Sigmoid colon (tissue), 6 donors: ENCODE measurements at regions not wholly inside any gene's neighbourhood (a gene's known extent, or its start where the extent isn't known, plus 50 kb on each side); places are given as distances from the start of the nearest gene placed in this dataset.

ENCODE experiments used
- DNase-seq: peaks from one replicate; pipeline ENCODE4 v3.0.0-alpha.2; 2019
- H3K27ac ChIP-seq, 4 donors: fragments of 200-600 bp; sonication (generic); one replicate each; pipeline ENCODE4 v1.5.1; 2016 to 2019; ENCODE audit warnings: mild to moderate bottlenecking in 1 of 4
- H3K27me3 ChIP-seq, 3 donors: fragments of 200-600 bp; sonication (generic); one replicate each; pipeline ENCODE4 v1.5.1; 2019; ENCODE audit warnings: mild to moderate bottlenecking in 1 of 3
- H3K36me3 ChIP-seq, 4 donors: fragments of 200-600 bp; sonication (generic); one replicate each; pipeline ENCODE4 v1.5.1; 2016 to 2019
- H3K4me1 ChIP-seq, 4 donors: fragments of 200-600 bp; sonication (generic); one replicate each; pipeline ENCODE4 v1.5.1; 2017 to 2019
- H3K4me3 ChIP-seq, 4 donors: fragments of 200-600 bp; sonication (generic); one replicate each; pipeline ENCODE4 v1.5.1; 2017 to 2019; ENCODE audit warnings: mild to moderate bottlenecking in 2 of 4, moderate library complexity in 1 of 4
- H3K9me3 ChIP-seq, 4 donors: fragments of 200-600 bp in 3 of 4; sonication (generic) in 3 of 4; one replicate each; pipeline versions ENCODE4 v1.5.1 to v1.6.1; 2013 to 2019
- CTCF ChIP-seq, 4 experiments: fragments of 450-650 bp in 3 of 4; fragments of 200-600 bp in 1 of 4; IDR thresholded peaks; one replicate each; pipeline ENCODE4 v1.5.1; 2016 to 2019; ENCODE audit warnings: antibody characterized with exemption in 4 of 4, mild to moderate bottlenecking in 3 of 4, moderate library complexity in 2 of 4
- EP300 ChIP-seq, 4 donors: sonication (generic); formaldehyde crosslinking; IDR thresholded peaks; one replicate each; pipeline ENCODE4 v1.6.1; 2017; ENCODE audit warnings: antibody characterized with exemption in 4 of 4
- POLR2A ChIP-seq, 2 donors: fragments of 450-650 bp; IDR thresholded peaks; one replicate each; pipeline ENCODE4 v1.6.1; 2016; ENCODE audit warnings: antibody characterized with exemption in 2 of 2, mild to moderate bottlenecking in 2 of 2, moderate library complexity in 2 of 2
- POLR2AphosphoS5 ChIP-seq, 4 donors: sonication (generic); formaldehyde crosslinking; IDR thresholded peaks; one replicate each; pipeline ENCODE4 v1.6.1; 2017; ENCODE audit warnings: antibody characterized with exemption in 4 of 4
- WGBS, 2 donors: extraction: QIAGEN DNeasy Blood & Tissue Kit; methylation state at CpG; one replicate each; pipeline ENCODE4 v1.1.7; 2013; 5-methylcytosine and 5-hydroxymethylcytosine counted together
- intact Hi-C: fragments of 100-400 bp; cut with DNase I; formaldehyde crosslinking; loops from one replicate; pipeline ENCODE4 v1.15.1; 2023
- donor health status: healthy with polysubstance abuse.
- donor health status: healthy.

DNA sequence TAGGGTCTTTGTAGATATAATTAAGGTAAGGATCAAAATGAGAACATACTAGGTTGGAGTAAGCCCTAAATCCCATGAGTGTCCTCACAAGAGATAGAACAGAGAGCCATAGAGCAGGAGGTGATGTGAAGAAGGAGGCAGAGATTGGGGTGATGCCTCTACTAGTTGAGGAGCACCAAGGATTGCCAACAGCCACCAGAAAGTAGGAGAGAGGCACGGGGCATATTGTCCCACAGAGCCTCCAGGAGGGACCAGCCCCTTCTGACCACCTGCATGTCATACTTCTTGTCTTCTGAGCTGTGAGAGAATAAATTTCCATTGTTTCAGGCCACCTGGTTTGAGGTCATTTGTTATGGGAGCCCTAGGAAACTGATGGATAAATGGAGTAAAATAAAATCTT, 363.3 kb downstream of the RPS6KC1 start:
- Histone ChIP-seq H3K4me3 (no peak overlapping the region), H3K9me3 (no peaks in the 10 kb centered on the region), H3K27ac (no peak overlapping the region), H3K4me1 (no peaks in the 10 kb centered on the region), H3K27me3 (no peaks in the 10 kb centered on the region), H3K36me3 (no peaks in the 10 kb centered on the region)
- WGBS, 2 donors: 80 to 84% methylated on average over 1 of the region's 1 CpG
- intact Hi-C loops: no loop called here
- no peak for TF ChIP-seq POLR2AphosphoS5 (IDR thresholded peaks at IDR 0.05)
- no peak for TF ChIP-seq EP300 (IDR thresholded peaks at IDR 0.05)
- no peak for TF ChIP-seq CTCF (IDR thresholded peaks at IDR 0.05)
- no peak for TF ChIP-seq POLR2A (IDR thresholded peaks at IDR 0.05)
- DNase-seq: no peak

- intact Hi-C loops: no loop called here
- no peaks in the 10 kb centered on the region for H3K36me3 ChIP-seq
- 90 to 99% methylated on average over 2 of the region's 2 CpGs for WGBS, 2 donors
- no peak for DNase-seq
- H3K27me3 ChIP-seq: no peaks in the 10 kb centered on the region
- H3K27ac ChIP-seq: no peak overlapping the region
- H3K4me1 ChIP-seq: no peaks in the 10 kb centered on the region
- no peaks in the 10 kb centered on the region for H3K9me3 ChIP-seq
- H3K4me3 ChIP-seq: no peak overlapping the region
- TF ChIP-seq EP300 (IDR thresholded peaks at IDR 0.05): no peak
- no peak for TF ChIP-seq POLR2AphosphoS5 (IDR thresholded peaks at IDR 0.05)
- TF ChIP-seq CTCF (IDR thresholded peaks at IDR 0.05): no peak
- TF ChIP-seq POLR2A (IDR thresholded peaks at IDR 0.05): no peak
Observed at GRCh38 chr1:213414911-213415310, 363.9 kb downstream of the RPS6KC1 start.

- H3K4me3 ChIP-seq: no peak overlapping the region
- intact Hi-C loops: no loop called here
- DNase-seq: no peak
- no peaks in the 10 kb centered on the region for H3K9me3 ChIP-seq
- TF ChIP-seq POLR2AphosphoS5 (IDR thresholded peaks at IDR 0.05) (no peak), POLR2A (IDR thresholded peaks at IDR 0.05) (no peak), CTCF (IDR thresholded peaks at IDR 0.05) (no peak), EP300 (IDR thresholded peaks at IDR 0.05) (no peak)
- 74 to 79% methylated on average over 10 of the region's 10 CpGs for WGBS, 2 donors
- no peaks in the 10 kb centered on the region for H3K36me3 ChIP-seq
- no peaks in the 10 kb centered on the region for H3K27me3 ChIP-seq
- no peaks in the 10 kb centered on the region for H3K4me1 ChIP-seq
- H3K27ac ChIP-seq: no peak overlapping the region
Observed at GRCh38 chr1:213415691-213416380, 364.8 kb downstream of the RPS6KC1 start.

DNA sequence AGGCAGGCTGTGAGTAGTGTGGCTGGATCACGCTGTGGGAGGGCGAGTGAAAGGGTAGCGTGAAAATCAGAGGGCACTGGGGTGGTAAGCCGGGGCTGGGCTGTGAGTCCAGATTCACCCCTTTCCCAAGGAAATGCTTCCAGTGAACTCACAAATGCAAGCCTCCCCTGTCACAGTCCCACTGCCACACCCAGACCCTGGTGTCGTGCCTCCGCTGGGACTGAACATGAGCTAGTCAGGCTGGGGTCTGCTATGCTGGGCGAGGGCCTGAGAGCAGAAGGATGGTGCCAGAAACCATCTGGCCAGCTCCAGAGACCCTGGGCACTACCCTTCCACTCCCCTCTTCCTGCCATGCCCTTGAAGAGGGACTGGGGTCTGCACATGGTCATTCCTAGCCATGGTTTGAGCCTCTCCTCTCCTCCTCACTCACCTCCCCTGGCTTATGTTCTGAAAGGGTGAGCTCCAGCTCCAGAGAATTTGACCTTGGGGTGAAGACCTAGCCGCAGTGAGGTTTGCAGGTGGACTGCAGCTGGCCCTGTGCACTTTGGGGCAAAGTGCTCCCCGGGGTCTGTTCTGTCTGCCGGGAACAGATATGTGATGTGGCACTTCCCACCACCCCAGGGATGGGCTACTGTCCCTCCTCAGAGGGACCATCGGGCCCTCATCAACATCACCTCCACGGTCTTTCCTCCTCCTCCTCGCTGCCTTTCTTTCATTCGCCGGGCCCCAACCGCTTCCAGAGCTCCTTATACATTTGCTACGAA, 365.6 kb downstream of the RPS6KC1 start:
- Histone ChIP-seq H3K27me3 (no peaks in the 10 kb centered on the region), H3K9me3 (no peaks in the 10 kb centered on the region), H3K4me1 (no peaks in the 10 kb centered on the region), H3K4me3 (no peak overlapping the region), H3K36me3 (no peaks in the 10 kb centered on the region), H3K27ac (no peak overlapping the region)
- no peak for DNase-seq
- intact Hi-C loops: no loop called here
- WGBS, 2 donors: 91 to 92% methylated on average over 17 of the region's 17 CpGs
- no peak for TF ChIP-seq POLR2A (IDR thresholded peaks at IDR 0.05)
- no peak for TF ChIP-seq EP300 (IDR thresholded peaks at IDR 0.05)
- no peak for TF ChIP-seq POLR2AphosphoS5 (IDR thresholded peaks at IDR 0.05)
- TF ChIP-seq CTCF (IDR thresholded peaks at IDR 0.05): no peak
